ENCODE measurements at regions not wholly inside any gene's neighbourhood (a gene's known extent, or its start where the extent isn't known, plus 50 kb on each side); places are given as distances from the start of the nearest gene placed in this dataset.

GRCh38 chr7:106430535-106431455, 146.0 kb upstream of the NAMPT start:
- intact Hi-C loops (cut with micrococcal nuclease) = no loop called here
- Histone ChIP-seq H3K27me3 (ENCODE audit: insufficient read depth, low read length) (no peaks in the 10 kb centered on the region), H3K79me2 (ENCODE audit: insufficient read depth, low read length) (no peaks in the 10 kb centered on the region), H3K4me3 (replicated peaks in 1 of 2; ENCODE audit: low read depth in 1 of 2, low read length in 2 of 2) (no peak overlapping the region), H3K9me3 (ENCODE audit: control insufficient read depth in 1 of 2, insufficient read depth in 1 of 2, low read depth in 1 of 2, low read length in 2 of 2) (no peaks in the 10 kb centered on the region), H4K20me1 (ENCODE audit: insufficient read depth) (no peaks in the 10 kb centered on the region), H3K36me3 (ENCODE audit: control insufficient read depth in 1 of 2, insufficient read depth in 2 of 2, low read length in 2 of 2) (no peaks in the 10 kb centered on the region), H3K9ac (ENCODE audit: low read length) (no peak overlapping the region), H3K4me1 (ENCODE audit: control insufficient read depth in 1 of 2, insufficient read depth in 2 of 2, low read length in 2 of 2) (no peaks in the 10 kb centered on the region), H3K4me2 (ENCODE audit: low read length) (no peak overlapping the region), H2AFZ (ENCODE audit: low read depth, low read length, poor library complexity, severe bottlenecking) (no peak overlapping the region), H3K9me2 (ENCODE audit: insufficient read depth) (no peaks in the 10 kb centered on the region), H3K27ac (ENCODE audit: low read depth, low read length) (no peak overlapping the region)
- ATAC-seq (no peak), DNase-seq (ENCODE audit: low read depth, low spot score) (no peak)
- no peak for TF ChIP-seq ATF3 (IDR thresholded peaks at IDR 0.05)
- POLR2A ChIA-PET = no interaction called here
- RAD21 ChIA-PET (ENCODE audit: low non-redundant PET in 1 of 2, low total read pairs in 2 of 2, uncharacterized antibody in 2 of 2, unreplicated experiment in 2 of 2) = no interaction called here
- no TSS peak for BruUV-seq (replicated peaks)
- CTCF ChIA-PET = no interaction called here

DNA sequence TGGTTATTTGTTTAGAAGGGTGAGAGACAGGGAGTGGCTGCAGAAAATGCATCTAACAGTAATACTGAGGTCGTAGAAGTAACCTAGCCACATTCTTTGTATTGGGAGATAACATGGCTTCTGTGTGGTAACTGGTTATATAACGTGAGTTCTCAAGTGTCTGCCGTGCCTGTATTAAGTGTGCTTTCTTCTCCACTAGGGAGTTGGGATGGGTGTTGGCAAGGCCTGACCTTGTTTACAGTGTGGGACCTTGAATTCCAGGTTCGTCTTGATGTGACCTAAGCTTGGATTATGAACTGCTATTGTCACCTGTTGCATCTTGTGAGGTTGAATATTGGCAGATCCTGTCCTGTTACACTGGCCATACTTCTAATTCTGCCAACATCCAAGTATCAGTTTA, 145.3 kb upstream of the NAMPT start:
- no peak overlapping the region for H2AFZ ChIP-seq (ENCODE audit: low read depth, low read length, poor library complexity, severe bottlenecking)
- DNase-seq (ENCODE audit: low read depth, low spot score) (no peak), ATAC-seq (no peak)
- no peaks in the 10 kb centered on the region for H3K4me1 ChIP-seq (ENCODE audit: control insufficient read depth in 1 of 2, insufficient read depth in 2 of 2, low read length in 2 of 2)
- H3K27ac ChIP-seq (ENCODE audit: low read depth, low read length) = no peak overlapping the region
- ChIA-PET RAD21 (ENCODE audit: low non-redundant PET in 1 of 2, low total read pairs in 2 of 2, uncharacterized antibody in 2 of 2, unreplicated experiment in 2 of 2) (no interaction called here), CTCF (no interaction called here), POLR2A (no interaction called here)
- H4K20me1 ChIP-seq (ENCODE audit: insufficient read depth) = no peaks in the 10 kb centered on the region
- TF ChIP-seq EZH2 (IDR thresholded peaks at IDR 0.05) = no peak
- TF ChIP-seq ATF3 (IDR thresholded peaks at IDR 0.05) = no peak
- no peak for TF ChIP-seq JUND (IDR thresholded peaks at IDR 0.05)
- no peak for TF ChIP-seq REST (IDR thresholded peaks at IDR 0.05; ENCODE audit: low read depth)
- TF ChIP-seq, protein P1, sequence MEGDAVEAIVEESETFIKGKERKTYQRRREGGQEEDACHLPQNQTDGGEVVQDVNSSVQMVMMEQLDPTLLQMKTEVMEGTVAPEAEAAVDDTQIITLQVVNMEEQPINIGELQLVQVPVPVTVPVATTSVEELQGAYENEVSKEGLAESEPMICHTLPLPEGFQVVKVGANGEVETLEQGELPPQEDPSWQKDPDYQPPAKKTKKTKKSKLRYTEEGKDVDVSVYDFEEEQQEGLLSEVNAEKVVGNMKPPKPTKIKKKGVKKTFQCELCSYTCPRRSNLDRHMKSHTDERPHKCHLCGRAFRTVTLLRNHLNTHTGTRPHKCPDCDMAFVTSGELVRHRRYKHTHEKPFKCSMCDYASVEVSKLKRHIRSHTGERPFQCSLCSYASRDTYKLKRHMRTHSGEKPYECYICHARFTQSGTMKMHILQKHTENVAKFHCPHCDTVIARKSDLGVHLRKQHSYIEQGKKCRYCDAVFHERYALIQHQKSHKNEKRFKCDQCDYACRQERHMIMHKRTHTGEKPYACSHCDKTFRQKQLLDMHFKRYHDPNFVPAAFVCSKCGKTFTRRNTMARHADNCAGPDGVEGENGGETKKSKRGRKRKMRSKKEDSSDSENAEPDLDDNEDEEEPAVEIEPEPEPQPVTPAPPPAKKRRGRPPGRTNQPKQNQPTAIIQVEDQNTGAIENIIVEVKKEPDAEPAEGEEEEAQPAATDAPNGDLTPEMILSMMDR (IDR thresholded peaks at IDR 0.05 in 2 of 3, conservative IDR thresholded peaks at IDR 0.05 in 1 of 3; ENCODE audit: borderline replicate concordance in 1 of 3, insufficient read depth in 1 of 3, low read depth in 2 of 3, low read length in 2 of 3) = no peak
- TF ChIP-seq ZNF274 (IDR thresholded peaks at IDR 0.05; ENCODE audit: low read depth, low read length) = no peak
- no peak overlapping the region for H3K4me3 ChIP-seq (replicated peaks in 1 of 2; ENCODE audit: low read depth in 1 of 2, low read length in 2 of 2)
- H3K9ac ChIP-seq (ENCODE audit: low read length) = no peak overlapping the region
- intact Hi-C loops (cut with micrococcal nuclease) = no loop called here
- no peaks in the 10 kb centered on the region for H3K27me3 ChIP-seq (ENCODE audit: insufficient read depth, low read length)
- BruUV-seq (replicated peaks) = no TSS peak
- H3K9me2 ChIP-seq (ENCODE audit: insufficient read depth) = no peaks in the 10 kb centered on the region
- no peak overlapping the region for H3K4me2 ChIP-seq (ENCODE audit: low read length)
- no peaks in the 10 kb centered on the region for H3K36me3 ChIP-seq (ENCODE audit: control insufficient read depth in 1 of 2, insufficient read depth in 2 of 2, low read length in 2 of 2)
- no peaks in the 10 kb centered on the region for H3K79me2 ChIP-seq (ENCODE audit: insufficient read depth, low read length)
- H3K9me3 ChIP-seq (ENCODE audit: control insufficient read depth in 1 of 2, insufficient read depth in 1 of 2, low read depth in 1 of 2, low read length in 2 of 2) = no peaks in the 10 kb centered on the region

All from HCT116 (cell line).